ENCODE measurements at regions not wholly inside any gene's neighbourhood (a gene's known extent, or its start where the extent isn't known, plus 50 kb on each side); places are given as distances from the start of the nearest gene placed in this dataset.

DNA sequence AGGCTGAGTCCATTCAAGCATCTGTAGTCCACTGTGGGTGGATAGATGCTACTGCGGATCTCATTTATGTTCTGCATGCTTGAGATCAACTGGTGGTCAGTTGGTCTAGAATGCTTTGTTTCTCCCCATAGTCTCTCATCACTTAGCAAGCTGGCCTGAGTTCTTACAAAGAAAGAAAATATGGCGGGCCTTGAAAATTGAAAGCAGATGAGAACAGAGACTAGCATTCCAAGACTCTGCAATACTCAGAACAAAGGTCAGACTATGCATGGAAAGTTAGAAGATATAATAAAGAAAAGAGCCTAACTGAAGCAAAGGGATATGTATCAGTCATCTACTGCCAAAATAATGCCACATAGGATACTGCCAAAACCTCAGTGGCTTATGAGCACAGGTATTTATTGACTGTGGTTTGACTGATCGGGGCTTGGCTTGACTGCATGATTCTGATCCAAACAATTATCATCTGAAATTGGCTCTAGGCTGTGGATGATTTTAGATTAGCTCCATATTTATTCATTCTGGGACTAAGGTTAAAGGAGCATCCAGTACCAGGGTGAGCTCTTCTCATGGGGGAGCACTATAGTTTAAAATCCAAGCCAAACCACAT is 258.9 kb downstream of the TAF11L14 start:
- DNase-seq (ENCODE audit: low read depth), result no peak

DNA sequence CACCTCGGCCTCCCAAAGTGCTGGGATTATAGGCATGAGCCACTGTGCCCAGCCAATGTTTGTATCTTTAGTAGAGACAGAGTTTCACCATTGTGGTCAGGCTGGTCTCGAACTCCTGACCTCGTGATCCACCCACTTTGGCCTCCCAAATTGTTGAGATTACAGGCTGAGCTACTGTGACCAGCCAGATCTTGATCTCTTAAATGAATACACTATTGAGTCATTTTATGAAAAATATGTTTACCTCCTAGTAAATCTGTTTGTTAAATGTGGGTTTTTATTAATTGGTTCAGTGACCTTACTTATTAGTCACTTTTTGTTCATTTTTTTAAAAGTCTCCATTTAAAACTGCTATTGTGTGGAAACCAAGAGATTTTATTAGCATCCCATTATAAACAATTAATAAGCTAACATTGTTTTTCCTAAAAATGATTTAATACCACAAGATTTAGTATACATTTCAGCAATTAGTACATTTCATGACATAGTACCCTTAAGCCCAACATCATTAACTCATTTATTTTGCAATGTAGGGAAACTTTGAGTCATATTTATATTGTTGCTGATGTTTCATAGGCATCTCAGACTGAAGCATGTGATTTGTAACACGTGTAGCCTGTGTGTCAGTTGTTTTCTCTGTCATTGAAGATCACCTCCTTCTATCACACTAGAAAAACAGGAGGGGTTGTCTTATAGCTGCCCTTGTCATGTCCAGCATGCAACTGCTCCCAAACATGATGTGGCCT is 261.2 kb downstream of the TAF11L14 start:
- DNase-seq (ENCODE audit: low read depth), result no peak

DNA sequence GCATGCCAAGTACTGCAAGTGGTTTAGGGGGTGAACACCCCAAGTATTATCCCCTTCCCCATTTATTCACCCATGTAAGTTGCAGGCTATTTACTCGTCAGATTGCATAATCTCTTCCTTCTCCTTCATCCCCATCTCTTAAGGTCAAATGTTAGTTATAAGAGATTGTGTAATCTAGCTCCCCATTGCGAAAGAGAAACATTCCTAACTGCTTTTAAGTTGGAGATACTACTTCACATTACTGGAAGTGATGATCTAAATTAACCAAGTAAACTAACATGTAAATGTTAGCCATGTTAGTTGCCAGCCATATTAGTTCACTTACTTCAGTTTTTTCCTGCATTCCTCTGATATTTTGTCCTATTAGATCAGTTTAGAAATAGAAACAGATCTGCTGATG is 262.3 kb downstream of the TAF11L14 start:
- DNase-seq (ENCODE audit: low read depth), result no peak

DNA sequence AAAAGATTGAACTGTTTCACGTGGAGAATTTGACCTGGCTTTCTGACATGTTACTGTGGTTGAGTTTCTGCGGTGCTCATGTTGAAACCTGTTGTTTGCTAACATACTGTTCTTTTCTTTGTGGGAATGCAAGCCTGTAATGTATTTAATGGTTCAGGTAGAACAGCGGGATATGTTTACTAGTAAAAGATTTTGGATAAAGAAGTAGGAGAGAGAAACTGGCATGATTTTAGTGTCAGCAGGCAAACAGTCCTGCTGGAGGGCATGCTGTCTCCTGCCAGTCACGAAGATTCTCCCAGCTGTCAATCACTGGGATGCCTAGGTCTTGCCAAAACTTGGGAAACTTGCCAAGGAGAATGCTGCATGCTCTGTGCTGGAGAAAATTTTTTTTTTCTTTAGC is 263.5 kb downstream of the TAF11L14 start:
- no peak for DNase-seq (ENCODE audit: low read depth)

DNA sequence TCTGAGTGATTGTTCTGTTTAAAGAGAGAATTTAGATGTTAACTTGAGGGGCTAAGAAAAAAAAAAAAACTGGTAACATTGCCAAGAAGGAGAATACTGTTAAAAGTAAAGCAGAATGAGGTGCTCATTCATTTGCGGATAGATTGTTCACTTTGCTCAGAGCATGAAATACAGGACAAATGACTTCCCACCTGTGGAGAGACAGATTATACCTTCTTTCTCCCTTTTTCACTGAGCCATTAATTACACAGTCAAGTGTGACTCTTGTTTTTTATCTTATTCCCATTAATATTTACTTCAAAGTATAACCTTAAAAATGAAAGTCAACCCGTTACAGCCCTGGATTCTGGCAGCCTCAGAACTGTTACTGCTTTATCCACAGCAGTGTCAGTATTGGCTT is 264.5 kb downstream of the TAF11L14 start:
- DNase-seq (ENCODE audit: low read depth), result no peak

DNA sequence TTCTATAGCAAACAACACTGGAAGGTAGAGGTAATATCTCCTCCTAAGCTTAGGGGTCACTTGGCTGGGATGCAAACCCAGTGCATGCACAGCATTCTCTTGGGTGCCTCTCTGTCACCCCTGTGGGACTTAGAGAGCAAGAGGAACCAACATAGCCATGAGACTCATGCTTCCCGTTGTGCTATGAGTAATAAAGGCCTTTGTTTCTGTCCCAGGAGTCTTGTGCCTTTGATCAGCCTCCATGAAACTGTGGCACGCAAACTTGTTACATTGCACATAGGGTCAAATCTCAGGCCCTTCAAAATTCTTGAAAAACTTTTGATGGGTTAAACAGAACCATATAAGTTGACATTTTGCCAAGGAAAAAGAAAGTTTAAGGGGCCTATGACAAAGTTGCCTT is 272.8 kb downstream of the TAF11L14 start:
- no peak for DNase-seq (ENCODE audit: low read depth)

DNA sequence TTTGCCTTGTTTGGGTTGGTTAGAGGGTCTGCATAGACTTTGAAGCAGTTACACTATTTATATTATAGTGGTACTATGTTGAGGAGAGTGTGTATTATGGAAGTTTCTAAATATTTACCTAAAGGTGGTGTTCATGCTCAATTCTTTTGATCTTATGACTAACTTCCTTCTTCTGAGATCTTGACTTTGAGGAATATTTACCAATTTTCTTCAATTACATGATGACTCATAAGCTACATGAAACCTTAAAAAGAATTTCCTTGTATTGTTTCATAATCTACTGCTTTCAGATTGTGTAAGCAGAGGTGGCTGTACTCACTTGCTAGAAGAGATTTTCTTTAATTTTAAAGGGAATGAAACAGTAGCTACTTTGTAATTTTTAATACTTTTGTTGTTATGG is 276.1 kb downstream of the TAF11L14 start:
- no peak for DNase-seq (ENCODE audit: low read depth)

DNA sequence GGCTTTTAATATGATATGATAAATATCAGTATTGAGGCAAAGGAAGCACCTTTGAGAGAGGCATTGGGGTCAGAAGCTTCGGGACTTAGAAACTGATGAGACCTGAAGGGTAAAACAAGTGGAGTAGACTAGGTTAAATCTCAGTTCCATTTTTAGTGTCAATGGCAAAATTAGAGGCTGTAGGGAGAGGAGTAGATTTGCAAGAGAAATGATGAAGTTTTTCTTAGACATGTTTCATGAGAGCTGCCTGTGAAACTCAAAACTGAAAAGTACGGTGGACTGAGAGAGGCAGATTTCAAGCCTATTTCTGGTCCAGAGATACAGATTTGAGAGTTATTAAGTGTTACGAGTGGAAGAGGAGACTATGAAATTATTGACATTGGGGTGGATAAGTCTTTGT is 278.5 kb downstream of the TAF11L14 start:
- DNase-seq (ENCODE audit: low read depth), result no peak

DNA sequence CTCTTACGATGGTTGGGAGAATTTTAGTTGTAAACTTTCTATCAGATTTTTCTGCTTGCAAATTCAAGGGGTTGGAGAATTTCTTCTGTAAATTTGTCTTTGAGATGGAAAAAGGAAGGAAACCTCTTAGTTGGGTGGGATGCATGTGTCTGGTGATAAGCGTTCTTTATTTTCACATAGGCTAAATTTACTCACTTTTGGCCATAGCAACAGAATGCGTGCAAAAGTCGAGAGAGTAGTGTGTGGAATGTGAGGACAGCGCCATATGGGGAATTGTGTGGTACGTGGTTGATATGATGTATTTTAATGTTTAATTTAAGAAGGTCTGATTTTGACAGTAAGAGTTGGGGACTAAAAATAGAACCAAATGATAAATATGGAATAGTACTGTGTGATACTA is 282.2 kb downstream of the TAF11L14 start:
- DNase-seq (ENCODE audit: low read depth), result no peak

DNA sequence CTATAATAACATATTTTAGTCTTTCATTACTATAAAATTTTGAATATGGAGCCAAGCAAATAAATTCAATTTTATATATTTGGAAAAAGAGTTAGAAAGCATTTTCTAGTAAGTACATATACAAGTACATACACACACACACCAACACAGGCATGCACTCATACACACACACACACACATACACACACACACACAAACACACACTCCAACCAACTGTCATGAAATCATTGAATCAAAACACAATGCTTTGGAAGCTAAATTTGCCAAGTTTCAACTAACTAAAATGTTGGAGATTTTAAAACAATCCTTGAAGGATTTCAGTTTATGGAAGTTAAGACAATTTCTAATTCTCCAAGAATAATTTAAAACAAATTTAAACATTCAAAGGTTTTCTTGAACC is 283.2 kb downstream of the TAF11L14 start:
- DNase-seq (ENCODE audit: low read depth), result no peak

DNA sequence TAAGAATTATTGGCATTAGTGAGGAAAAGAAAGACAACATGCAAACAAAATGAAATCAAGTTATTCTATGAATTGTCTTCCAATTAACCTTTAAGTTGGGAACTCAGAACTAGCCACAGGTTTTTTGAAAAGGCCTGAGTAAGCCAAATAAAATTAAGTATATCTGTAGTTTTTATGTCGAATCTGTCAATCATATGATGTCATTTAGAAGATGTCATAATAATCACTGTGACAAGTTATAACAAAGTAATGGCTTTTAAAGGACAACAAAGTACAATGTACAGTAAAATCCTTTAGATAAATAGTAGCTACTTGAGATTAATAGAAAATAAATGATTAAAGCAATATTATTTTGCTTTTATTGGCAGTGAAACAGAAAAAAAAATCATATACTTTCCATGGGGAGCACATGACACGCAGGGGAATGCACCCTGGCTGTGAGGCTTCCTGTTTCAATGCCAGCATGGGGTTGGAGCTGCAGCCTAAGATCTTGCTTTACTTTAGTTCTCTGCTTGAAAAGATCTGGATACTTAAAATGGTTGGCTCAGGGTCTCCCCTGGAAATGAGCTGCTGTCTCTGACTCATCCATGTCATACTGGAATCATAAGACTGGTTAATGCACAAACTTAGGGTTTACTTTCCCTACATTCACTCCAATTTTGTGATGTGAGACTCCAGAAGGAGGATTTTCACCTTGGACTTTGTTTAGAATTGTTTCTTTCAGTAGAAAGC is 284.3 kb downstream of the TAF11L14 start:
- no peak for DNase-seq (ENCODE audit: low read depth)

DNA sequence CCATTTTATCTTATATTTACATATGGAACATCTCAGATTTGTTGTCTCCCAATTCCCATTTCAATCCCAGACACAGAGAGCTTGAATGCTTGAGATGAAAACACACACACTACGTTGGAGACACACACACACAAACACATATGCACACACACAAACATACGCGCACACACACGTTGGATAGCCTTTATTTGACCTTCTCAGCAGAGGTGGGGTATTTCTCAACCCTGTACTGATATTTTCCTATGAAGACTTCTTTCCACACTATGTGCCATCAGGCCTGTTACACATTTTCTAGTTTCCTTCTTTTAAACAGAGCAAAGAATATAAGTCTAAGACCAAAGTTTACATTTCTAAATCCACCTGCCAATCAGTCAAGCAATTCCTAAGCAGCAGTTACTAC is 291.0 kb downstream of the TAF11L14 start:
- DNase-seq (ENCODE audit: low read depth), result no peak

DNA sequence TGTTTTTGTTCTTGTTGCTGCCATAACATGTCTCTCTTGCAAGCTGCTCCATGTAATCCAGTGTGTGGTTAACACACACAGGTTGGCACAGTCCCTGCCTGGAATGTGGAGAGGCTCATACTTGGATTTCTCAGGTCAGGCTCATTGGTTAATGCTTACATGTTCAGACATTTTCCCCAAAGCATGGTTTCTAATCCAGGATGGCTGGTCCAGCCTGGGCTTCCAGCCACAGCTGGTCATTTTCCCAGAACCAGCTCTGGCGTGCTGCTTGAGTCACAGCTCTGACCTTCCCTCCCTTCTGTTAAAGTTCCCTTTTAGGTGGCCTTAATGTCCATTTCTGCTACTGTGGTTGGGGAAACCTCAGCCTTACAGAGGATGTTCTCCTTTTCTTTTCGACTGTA is 294.3 kb downstream of the TAF11L14 start:
- no peak for DNase-seq (ENCODE audit: low read depth)

DNA sequence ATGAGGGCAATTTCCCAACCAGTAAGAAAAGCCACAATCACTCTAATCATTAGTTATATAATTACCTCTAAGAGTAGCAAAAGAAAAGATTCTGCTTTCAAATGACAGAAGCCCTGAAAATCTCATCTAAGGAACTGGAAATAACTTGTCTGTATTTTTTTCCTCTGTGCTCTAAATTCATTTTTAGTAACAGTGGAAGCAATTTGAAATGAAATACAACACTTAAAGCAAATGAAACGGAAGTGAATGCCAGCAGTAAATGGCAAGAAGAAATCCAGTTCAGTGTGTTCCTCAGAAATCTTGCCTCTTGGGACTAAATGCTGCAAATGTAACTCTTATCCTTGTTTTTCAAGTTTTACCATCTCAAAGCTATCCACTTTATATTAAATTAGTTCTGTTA is 294.9 kb downstream of the TAF11L14 start:
- DNase-seq (ENCODE audit: low read depth), result no peak

DNA sequence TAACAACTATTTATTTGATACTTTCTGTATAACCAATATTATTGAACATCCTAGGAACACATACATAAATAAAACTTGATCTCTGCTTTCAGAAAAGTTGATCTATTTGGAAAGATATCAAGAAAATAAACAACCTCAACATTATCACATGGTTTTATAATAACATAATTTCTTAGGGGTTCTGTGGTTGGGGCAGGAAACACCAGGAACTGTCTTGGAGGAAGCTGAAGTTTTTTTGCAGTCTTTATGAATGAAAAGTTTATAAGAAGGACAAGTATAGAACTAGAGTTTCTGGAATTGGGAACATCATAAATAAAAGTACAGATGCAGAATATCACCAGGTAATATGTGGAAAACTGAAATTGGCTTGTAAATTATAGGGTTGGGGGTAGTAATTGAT is 296.1 kb downstream of the TAF11L14 start:
- DNase-seq (ENCODE audit: low read depth), result no peak

DNA sequence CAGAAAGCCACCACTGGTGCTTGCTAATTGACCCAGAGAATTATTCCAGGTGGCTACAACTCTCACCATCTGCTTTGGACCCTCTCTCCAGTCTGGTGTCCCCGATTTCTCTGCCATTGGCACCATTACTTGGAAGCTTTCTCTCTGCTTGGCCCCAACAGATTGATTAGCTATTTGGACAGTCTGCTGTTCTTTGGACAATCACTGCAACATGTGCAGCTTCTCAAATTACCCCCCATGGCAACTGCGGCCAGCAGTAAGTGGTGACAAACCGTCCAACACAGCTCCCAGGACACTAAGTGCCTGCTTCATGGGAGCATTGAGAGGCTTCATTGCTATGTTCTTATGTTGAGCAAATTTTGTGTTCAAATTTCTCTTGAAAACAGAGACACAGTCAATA is 309.8 kb downstream of the TAF11L14 start:
- no peak for DNase-seq (ENCODE audit: low read depth)

DNA sequence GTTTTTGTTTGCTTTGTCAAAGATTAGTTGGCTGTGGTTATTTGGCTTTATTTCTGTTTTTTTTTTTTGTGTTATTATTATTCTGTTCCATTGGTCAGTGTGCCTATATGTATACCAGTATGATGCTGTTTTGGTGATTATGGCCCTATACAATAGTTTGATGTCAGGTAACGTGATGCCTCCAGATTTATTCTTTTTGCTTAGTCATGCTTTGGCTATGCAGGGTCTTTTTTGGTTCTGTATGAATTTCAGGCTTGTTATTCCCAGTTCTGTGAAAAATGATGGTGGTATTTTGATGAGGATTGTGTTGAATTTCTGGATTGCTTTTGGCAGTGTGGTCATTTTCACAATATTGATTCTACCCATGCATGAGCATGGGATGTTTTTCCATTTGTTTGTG is 312.8 kb downstream of the TAF11L14 start:
- no peak for DNase-seq (ENCODE audit: low read depth)

DNA sequence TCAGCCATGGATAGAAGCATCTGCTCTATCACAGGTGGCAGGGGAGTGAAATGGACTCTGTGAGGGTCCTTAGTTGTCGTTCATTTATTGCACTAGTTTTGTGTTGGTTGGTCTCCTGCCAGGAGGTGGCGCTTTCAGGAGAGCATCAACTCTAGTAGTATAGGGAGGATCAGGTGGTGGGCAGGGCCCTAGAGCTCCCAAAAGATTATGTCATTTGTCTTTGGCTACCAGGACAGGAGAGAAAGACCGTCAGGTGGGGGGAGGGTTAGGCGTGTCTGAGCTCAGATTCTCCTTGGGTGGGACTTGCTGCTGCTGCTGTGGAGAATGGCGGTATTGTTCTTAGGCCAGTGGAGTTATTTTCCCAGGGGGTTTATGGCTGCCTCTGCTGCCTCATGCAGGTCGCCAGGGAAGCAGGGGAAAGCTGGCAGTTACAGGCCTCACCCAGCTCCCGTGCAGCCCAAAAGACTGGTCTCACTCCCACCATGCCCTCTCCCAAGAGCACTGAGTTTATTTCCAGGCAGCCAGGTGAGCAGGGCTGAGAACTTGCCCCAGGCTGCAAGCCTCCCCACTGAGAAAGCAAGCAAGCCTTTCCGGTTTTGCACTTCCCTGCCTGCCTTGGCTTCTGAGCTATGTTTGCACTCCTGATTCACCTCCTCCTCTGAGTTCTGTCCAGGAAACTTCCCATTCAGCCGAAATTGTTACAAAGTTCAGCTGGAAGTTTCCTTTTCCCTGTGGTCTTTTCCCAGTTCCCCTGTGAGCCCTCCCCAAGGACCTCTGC is 317.3 kb downstream of the TAF11L14 start:
- DNase-seq (ENCODE audit: low read depth), result no peak

DNA sequence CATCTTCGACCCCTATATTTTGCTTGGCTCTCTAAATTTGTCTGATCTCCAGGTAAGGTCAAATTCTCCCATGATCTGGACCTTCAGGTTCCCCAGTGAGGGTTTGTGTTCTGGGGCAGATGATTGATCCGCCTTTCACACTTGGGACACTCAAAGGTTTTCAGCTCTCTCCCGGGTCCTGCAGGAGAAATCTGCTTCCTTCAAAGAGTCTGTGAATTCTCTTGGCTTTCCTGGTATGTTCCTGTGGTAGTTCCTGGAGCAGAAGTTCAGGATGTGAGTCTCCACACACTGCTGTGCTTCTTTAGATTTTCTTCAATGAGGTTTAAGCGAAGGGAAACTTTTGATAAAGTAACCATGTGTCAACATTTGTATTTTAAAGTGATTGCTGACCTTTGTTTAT is 318.0 kb downstream of the TAF11L14 start:
- DNase-seq (ENCODE audit: low read depth), result no peak

DNA sequence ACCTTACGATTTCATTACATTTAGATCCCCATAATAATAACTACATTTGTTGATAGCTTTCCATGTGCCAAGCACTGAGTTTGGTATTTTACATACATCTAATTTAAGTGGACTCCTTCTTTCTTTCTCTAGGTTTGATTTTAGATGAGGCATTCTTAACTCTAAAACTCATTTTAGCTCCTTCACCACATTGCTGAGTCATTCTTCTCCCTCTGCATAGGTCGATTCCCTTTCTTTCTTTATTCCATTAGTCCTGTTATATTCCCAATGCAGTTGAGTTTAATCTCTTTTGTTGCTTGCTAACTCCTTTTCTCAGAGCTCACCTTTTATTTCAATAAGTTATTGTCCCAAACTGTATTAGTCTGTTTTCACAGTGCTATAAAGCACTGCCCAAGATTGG is 329.8 kb downstream of the TAF11L14 start:
- no peak for DNase-seq (ENCODE audit: low read depth)

DNA sequence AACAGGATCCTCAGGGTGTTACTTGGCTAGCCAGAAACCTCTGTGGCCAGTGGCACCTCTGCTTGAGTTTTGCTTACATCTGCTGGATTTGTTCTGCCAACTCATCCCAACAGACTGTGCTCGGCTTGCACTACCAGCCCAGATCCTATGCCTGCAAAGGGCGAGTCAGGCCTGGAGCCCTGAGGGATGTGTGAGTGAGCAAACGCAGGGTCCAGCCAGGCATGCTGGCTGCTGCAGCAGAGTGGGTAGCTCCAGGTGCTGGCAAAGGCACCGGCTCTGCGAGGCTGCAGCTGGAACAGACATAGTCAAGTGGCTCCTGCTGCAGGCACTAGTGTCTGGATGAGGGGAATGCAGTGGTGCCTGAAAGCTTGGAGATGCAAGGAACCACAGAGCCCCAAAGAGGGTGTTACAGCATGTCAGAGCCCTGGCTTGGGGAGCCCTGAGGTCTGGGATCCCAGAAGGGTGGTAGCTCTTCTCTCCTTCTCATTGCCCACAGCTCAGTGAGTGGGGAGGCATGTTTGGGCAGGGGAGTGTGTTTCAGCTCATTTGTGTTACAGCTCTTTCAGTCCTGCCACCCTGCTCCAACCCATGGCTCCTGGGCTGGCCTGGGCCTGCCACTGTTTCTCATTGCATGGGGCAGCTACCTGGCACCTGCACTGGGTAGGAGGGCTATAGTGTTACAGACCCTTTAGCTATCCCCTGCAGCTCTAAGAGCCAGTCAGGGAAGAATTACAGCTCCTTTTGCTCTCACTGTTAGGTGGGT is 332.6 kb downstream of the TAF11L14 start:
- no peak for DNase-seq (ENCODE audit: low read depth)

DNA sequence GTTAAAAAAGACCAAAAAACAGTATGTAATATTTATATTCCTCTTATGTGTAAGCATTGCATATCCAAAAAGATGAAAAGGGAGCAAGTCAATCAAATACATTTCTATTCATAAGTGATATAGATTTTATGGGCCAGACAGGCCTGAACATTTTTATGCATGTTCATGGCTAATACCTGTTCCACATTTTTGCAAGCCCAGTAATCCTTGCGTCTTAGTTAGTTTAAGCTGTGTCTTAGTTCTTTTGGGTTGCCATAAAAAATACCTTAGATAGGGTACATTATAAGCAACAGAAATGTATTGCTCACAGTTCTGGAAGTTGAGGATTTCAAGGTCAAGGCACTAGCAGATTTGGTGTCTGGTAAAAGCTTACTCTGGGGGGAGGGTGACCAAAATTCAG is 342.1 kb downstream of the TAF11L14 start:
- DNase-seq (ENCODE audit: low read depth), result no peak
